Epithelial cell of proximal tubule (primary cell): ENCODE measurements at regions not wholly inside any gene's neighbourhood (a gene's known extent, or its start where the extent isn't known, plus 50 kb on each side); places are given as distances from the start of the nearest gene placed in this dataset.

ENCODE experiments used
- DNase-seq: peaks from one replicate; pipeline ENCODE4 v3.0.0-alpha.2; 2011; ENCODE audit warnings: low read depth
- H3K4me3 ChIP-seq: 2 replicates; pipeline ENCODE4 v1.5.1; 2011; ENCODE audit warnings: low read depth, mild to moderate bottlenecking, low read length
- TF ChIP-seq, protein P1 (sequence below): conservative IDR thresholded peaks from 2 replicates; pipeline ENCODE4 v1.5.1; 2012; ENCODE audit warnings: low read depth, mild to moderate bottlenecking, low read length

DNA sequence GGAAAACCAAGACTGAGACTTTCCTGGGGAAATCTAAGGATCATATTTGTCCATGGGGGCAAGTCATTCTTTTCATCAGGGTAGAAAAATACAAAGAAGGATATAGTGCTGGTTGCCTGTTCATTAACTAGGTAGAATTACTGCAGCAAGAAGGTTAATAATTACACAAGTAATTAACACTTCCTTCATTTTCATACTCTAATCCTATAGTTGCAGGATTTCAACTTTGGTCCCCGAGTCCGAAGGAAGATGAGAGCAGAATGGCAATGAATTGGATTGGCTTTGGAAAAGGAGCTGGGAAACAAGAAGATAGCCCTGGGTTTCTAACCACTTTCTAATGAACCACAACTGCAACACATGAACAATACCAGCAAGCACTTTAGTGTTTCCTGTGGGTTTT is 199.2 kb upstream of the ESRRG start:
- TF ChIP-seq, protein P1, sequence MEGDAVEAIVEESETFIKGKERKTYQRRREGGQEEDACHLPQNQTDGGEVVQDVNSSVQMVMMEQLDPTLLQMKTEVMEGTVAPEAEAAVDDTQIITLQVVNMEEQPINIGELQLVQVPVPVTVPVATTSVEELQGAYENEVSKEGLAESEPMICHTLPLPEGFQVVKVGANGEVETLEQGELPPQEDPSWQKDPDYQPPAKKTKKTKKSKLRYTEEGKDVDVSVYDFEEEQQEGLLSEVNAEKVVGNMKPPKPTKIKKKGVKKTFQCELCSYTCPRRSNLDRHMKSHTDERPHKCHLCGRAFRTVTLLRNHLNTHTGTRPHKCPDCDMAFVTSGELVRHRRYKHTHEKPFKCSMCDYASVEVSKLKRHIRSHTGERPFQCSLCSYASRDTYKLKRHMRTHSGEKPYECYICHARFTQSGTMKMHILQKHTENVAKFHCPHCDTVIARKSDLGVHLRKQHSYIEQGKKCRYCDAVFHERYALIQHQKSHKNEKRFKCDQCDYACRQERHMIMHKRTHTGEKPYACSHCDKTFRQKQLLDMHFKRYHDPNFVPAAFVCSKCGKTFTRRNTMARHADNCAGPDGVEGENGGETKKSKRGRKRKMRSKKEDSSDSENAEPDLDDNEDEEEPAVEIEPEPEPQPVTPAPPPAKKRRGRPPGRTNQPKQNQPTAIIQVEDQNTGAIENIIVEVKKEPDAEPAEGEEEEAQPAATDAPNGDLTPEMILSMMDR, result no peak
- DNase-seq, result no peak
- no peak overlapping the region for H3K4me3 ChIP-seq

DNA sequence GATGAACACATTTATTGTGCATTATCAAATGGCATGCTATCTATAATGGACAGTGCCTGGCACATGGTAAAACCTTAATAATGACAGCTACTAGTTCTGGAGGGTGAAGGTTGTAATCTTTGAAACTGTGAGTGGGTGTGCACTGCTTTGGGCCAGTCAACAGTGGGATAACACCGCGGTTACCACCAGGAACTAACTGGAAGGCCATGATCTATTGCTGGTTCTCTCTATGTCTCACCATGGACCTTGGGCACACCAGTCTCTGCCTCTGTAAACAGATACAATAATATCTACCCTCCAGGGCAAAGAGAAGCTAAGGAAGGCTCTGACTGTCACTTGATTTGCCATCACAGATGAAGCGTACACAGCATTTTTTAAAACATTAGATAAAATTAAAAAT is 198.6 kb upstream of the ESRRG start:
- no peak overlapping the region for H3K4me3 ChIP-seq
- TF ChIP-seq, protein P1, result no peak
- DNase-seq, result no peak

DNA sequence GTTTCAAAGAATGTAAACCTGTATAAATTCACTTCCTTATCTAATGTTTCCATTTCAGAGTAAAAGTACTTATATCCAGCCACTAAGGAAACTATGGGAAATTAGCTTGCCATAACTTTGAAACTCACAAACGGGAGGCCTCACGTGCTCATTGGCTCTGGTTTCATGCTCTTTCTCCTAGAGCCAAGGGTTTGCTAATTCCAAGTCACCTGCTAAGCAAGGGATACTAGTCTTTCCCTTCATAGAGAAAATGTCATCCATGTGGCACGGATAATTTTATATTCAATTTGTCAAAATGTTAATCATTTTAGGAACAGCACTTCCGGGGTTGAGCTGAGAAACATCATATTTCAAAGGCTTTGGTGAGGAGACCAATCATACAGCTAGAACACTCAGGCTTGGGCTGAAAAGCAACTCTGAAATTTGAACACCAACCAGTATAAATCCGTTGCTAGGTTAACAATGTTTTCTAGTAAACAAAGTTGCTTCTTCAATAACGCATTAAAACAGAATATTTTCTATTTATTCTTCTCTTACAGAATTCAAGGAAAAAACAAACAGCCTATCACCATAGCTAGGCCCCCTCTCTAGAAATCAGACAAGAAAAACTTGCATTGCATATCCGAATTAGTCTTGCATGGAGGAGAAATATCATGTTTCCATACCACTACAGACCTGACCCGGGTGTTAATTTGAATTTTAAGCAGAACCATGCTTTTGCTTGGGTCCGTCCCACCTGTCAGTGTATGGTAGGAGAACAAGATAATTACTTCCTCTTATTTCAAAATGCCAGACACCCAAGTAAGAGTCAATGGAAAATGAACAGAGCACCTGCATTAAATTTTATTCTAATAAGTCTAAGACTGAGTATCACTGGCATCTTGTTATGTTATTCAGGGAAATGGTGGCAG is 196.1 kb upstream of the ESRRG start:
- no peak for DNase-seq
- no peak overlapping the region for H3K4me3 ChIP-seq
- TF ChIP-seq, protein P1, result no peak

DNA sequence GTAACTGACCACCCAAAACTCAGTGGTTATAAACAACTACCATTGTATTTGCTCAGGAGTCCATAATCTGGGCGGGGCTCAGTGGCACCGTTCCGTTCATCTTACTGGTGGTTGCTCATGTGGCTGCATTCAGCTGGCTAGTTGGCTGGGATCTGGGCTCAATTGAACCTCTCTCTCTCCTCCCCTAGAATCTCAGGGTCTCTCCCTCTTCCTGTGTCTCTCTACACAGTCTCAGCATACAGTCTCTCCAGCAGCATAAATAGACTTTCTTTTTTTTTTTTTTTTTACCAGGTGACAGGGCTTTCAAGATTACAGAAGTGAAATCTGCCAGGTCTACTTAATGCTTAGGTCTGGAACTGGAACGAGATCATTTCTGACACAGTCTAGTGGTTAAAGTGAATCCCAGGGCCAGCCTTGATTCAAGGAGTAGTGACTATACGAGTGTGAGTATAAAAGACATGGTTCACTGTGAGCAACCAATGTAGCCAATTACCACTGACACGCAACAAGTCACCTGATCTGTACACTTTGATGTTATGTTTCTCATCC is 193.7 kb upstream of the ESRRG start:
- H3K4me3 ChIP-seq, result no peak overlapping the region
- no peak for DNase-seq
- TF ChIP-seq, protein P1, result no peak

DNA sequence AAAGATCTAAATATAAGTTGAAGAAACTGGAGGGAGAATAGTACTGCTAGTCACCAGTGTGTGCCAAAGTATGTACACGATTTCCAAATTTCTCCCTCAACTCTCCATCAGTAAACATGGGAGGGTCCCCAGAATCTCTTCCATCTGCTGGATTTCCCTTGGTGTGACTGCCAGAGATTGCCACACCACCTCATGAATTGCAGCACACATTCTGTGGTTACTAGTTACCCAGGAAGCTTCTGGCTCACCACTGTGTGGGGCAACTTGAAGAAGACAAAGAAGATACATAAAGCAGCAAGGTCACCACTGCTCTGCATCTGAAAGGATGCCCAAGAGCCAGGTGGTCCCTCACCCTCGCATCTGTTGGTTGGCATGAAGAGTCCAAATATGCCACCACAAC is 191.7 kb upstream of the ESRRG start:
- no peak for DNase-seq
- TF ChIP-seq, protein P1, result no peak
- no peak overlapping the region for H3K4me3 ChIP-seq

DNA sequence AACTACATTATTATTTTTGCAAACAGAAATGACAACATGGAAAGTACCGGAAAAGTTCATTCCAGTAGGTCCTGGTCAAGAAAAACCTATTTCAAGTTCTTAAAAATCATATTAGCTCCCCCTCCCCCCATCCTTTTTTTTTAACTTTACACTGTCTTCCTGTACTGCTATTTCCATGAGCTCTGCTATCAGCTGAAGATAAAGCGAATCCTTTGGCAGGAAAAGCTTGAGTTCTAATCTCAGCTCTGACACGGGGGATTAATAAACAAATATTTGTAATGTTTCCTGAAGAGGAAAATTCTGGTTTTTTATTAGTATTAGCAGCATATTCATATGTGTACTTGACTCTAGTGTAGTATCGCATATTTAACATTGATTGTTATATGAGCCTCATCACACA is 190.7 kb upstream of the ESRRG start:
- TF ChIP-seq, protein P1, result no peak
- no peak for DNase-seq
- H3K4me3 ChIP-seq, result no peak overlapping the region
